Stomach (tissue), 8 donors: ENCODE measurements at regions not wholly inside any gene's neighbourhood (a gene's known extent, or its start where the extent isn't known, plus 50 kb on each side); places are given as distances from the start of the nearest gene placed in this dataset.
"Not testable (repeated sequence)": the region's sequence is repeated elsewhere in the genome, so short reads cannot be mapped to it uniquely, and the experiment has no call there.

Experiments
- DNase-seq, 2 donors: peaks; one replicate each; pipeline versions ENCODE4 v3.0.0 to v3.0.0-alpha.2; 2013 to 2019
- H3K27ac ChIP-seq, 5 donors: fragments of 200-600 bp in 4 of 5; sonication (generic) in 4 of 5; one replicate each; pipeline ENCODE4 v1.5.1; 2013 to 2019; ENCODE audit warnings: mild to moderate bottlenecking in 1 of 5, moderate library complexity in 1 of 5
- H3K27me3 ChIP-seq, 3 donors: fragments of 200-600 bp; sonication (generic); one replicate each; pipeline ENCODE4 v1.5.1; 2017 to 2019; ENCODE audit warnings: mixed run types in 1 of 3
- H3K36me3 ChIP-seq, 4 donors: fragments of 200-600 bp; sonication (generic); 1 replicate in 3 of 4; 2 replicates in 1 of 4; pipeline ENCODE4 v1.5.1; 2016 to 2019
- H3K4me1 ChIP-seq, 4 donors: fragments of 200-600 bp; sonication (generic); one replicate each; pipeline ENCODE4 v1.5.1; 2016 to 2019
- H3K4me3 ChIP-seq, 4 donors: fragments of 200-600 bp; sonication (generic) in 3 of 4; one replicate each; pipeline ENCODE4 v1.5.1; 2016 to 2019; ENCODE audit warnings: mild to moderate bottlenecking in 1 of 4
- H3K9me3 ChIP-seq, 4 donors: fragments of 200-600 bp; sonication (generic); one replicate each; pipeline ENCODE4 v1.5.1; 2016 to 2019
- CTCF ChIP-seq, 7 experiments: fragments of 450-650 bp in 4 of 7; fragments of 200-600 bp in 3 of 7; sonication (generic) in 3 of 7; IDR thresholded peaks; one replicate each; pipeline ENCODE4 v1.5.1; 2016 to 2019; ENCODE audit warnings: antibody characterized with exemption in 7 of 7, control low read depth in 2 of 7, mild to moderate bottlenecking in 1 of 7
- EP300 ChIP-seq: sonication (generic); formaldehyde crosslinking; IDR thresholded peaks from one replicate; pipeline ENCODE4 v1.6.1; 2017; ENCODE audit warnings: antibody characterized with exemption
- POLR2A ChIP-seq, 4 donors: fragments of 450-650 bp; IDR thresholded peaks; one replicate each; pipeline ENCODE4 v1.6.1; 2016; ENCODE audit warnings: antibody characterized with exemption in 4 of 4, control low read depth in 2 of 4, mild to moderate bottlenecking in 1 of 4, moderate library complexity in 1 of 4
- POLR2AphosphoS5 ChIP-seq, 3 donors: sonication (generic); formaldehyde crosslinking; IDR thresholded peaks; one replicate each; pipeline ENCODE4 v1.6.1; 2016; ENCODE audit warnings: antibody characterized with exemption in 3 of 3
- WGBS, 5 donors: extraction: QIAGEN DNeasy Blood & Tissue Kit in 3 of 5; methylation state at CpG; one replicate each; pipeline versions ENCODE4 v1.1.5 to v1.1.7; 2013 to 2018; 5-methylcytosine and 5-hydroxymethylcytosine counted together
- intact Hi-C: fragments of 100-400 bp; cut with DNase I; formaldehyde crosslinking; loops from one replicate; pipeline ENCODE4 v1.15.1; 2023; ENCODE audit warnings: low total_unique reads
- small RNA-seq, 4 donors: library from RNA; depleted of rRNA; stranded (forward); fragments of <200 nt; gene quantifications; one replicate each; pipeline ENCODE3, GENCODE V24; 2016
- donor health status: healthy with polysubstance abuse.
- donor health status: Bipolar disorder and iron deficiency.
- donor health status: healthy.

GRCh38 chr16:21336231-21336630 lies 58.1 kb upstream of the CRYM start:
- peaks cover 0 to 8% (median 0%) of the 10 kb centered on the region in 4 donors for H3K36me3 ChIP-seq
- H3K4me3 ChIP-seq: no peak overlapping the region
- H3K27ac ChIP-seq: no peak overlapping the region
- no peaks in the 10 kb centered on the region for H3K4me1 ChIP-seq
- TF ChIP-seq POLR2AphosphoS5 (IDR thresholded peaks at IDR 0.05) (no peak), EP300 (no peak), POLR2A (IDR thresholded peaks at IDR 0.05) (no peak), CTCF (IDR thresholded peaks at IDR 0.05) (no peak)
- intact Hi-C loops: no loop called here
- H3K9me3 ChIP-seq: no peaks in the 10 kb centered on the region
- no peaks in the 10 kb centered on the region for H3K27me3 ChIP-seq
- no peak for DNase-seq
- WGBS, 5 donors: 88 to 92% (median 90%) methylated on average over 2 of the region's 2 CpGs

DNA sequence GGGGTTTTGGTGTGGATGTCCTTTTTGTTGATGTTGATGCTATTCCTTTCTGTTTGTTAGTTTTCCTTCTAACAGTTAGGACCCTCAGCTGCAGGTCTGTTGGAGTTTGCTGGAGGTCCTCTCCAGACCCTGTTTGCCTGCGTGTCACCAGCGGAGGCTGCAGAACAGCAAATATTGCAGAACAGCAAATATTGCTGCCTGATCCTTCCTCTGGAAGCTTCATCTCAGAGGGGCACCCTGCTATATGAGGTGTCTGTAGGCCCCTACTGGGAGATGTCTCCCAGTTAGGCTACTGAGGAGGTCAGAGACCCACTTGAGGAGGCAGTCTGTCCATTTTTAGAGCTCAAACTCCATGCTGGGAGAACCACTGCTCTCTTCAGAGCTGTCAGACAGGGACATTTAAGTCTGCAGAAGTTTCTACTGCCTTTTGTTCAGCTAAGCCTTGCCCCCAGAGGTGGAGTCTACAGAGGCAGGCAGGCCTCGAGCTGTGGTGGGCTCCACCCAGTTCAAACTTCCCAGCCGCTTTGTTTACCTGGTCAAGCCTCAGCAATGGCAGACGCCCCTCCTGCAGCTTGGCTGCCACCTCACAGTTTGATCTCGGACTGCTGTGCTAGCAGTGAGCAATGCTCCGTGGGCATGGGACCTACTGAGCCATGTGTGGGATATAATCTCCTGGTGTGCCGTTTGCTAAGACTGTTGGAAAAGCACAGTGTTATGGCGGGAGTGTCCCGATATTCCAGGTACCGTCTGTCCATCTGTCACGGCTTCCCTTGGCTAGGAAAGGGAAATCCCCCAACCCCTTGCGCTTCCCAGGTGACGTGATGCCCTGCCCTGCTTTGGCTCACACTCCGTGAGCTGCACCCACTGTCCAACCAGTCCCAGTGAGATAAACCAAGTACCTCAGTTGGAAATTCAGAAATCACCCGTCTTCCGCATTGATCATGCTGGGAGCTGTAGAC lies 56.4 kb upstream of the CRYM start:
- 85 to 96% (median 92%) methylated on average over 14 to 17 of the region's 17 CpGs for WGBS, 5 donors
- H3K27me3 ChIP-seq, H3K36me3 ChIP-seq, intact Hi-C loops, H3K9me3 ChIP-seq, H3K4me3 ChIP-seq, DNase-seq, H3K27ac ChIP-seq, H3K4me1 ChIP-seq: not testable (repeated sequence)

DNA sequence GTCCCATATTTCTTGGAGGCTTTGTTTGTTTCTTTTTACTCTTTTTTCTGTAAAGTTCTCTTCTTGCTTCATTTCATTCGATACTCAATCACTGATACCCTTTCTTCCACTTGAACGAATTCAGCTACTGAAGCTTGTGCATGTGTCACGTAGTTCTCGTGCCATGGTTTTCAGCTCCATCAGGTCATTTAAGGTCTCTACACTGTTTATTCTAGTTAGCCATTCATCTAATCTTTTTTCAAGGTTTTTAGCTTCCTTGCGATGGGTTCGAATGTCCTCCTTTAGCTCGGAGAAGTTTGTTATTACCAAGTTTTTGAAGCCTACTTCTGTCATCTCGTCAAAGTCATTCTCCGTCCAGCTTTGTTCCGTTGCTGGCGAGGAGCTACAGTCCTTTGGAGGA lies 55.6 kb upstream of the CRYM start:
- H3K27me3 ChIP-seq, H3K9me3 ChIP-seq, H3K4me3 ChIP-seq, H3K36me3 ChIP-seq, H3K27ac ChIP-seq, H3K4me1 ChIP-seq, intact Hi-C loops, DNase-seq: not testable (repeated sequence)
- WGBS, 5 donors: 94 to 97% (median 95%) methylated on average over 11 of the region's 11 CpGs

Small RNAs in the stretch of these regions (small RNA-seq; reads per million reads assigned to genes)
- 0 reads per million in 4 donors for gene AC008740.2
